ENCODE measurements at regions not wholly inside any gene's neighbourhood (a gene's known extent, or its start where the extent isn't known, plus 50 kb on each side); places are given as distances from the start of the nearest gene placed in this dataset.
A peak's percentile ranks its signal among the peaks of the same experiment; 100 is the strongest.
"Not testable (repeated sequence)": the region's sequence is repeated elsewhere in the genome, so short reads cannot be mapped to it uniquely, and the experiment has no call there.

DNA sequence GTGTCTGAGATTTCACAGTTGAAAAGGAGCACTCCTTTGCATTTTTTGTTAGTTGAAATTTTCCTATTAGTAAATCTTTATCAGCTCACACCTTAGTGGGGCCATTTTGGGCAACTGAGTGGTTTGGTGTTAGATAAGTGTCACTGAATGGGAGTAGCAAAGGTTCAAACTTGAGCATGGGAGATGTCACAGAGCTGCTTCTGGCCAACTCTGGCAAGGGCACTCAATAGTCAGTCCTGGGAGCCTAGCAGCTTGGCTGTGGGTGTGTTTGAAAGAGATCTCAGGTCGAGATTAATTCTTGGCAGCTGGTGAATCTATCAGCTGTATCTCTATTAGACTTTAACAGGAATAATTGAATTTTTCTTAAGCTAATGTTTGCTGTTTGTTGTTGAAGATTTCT lies 579.3 kb downstream of the EDEM1 start:
- no peak for DNase-seq

GRCh38 chr3:5767304-5767703 lies 579.8 kb downstream of the EDEM1 start:
- no peak for DNase-seq

DNA sequence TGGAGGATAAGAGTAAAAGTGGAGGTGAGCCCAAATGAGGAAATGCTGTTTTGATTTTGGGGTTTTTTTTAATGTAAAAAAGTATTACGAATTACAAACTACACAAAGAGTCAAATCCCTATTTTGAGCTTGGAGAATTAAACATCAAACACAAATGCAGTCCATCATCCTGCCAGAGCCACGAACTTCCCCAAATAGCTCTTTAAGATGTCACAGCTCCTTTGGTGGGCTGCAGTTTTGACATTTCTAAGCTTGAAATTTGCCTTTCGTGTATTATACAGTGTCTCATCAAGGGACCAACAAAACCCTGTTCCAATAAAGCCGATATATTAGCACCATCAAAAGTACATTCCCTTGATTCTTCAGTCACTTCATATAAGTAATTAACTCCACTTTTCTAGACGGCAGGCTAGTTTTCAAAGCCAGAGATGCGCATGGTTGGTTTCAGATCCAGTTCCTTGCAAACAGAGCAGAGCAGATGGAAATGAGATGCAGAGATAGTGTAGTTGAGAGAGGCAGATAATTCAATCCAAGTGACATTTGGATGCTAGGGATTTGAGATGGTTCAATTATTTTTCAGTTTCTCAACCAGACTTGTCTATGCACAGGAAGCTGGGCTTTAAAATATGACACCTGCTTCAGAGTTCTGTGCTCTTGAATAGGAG lies 580.9 kb downstream of the EDEM1 start:
- no peak for DNase-seq

DNA sequence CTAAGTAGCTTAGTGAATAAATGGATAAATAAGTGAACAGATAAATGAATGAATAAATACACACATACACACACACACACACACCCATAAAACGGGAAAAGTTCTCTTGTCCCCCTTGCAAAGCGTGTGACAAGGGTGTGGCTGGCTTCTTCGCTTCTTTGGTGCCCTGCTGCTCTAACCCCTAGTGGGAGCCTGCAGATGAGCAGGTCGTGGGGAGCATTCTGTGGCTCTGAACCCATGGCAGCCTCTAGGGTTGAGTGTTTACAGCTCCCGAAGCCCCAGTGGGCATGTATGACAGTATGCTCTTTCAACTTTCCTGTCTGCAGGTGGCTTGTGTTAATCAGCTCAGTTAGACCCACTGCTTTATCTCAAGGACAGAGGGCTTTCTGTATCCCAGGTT lies 582.3 kb downstream of the EDEM1 start:
- no peak for DNase-seq

DNA sequence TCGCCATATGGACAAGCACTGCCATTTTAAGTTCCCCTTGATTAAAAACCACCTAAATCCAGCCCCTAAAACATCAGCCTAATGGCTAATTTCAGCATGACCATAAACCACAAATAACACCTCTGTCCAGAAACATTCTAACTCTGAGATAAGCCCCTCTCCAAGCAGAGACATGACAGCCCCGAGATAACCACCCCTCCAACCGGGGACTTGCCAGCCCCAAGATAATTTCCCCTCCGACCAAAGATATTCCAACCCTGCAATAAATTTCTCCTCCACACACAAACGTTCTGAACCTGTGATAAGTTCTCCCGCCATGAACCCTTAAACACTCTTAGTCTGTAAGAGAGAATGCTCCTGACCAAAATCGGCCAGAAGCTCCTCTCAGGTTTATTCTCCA lies 586.8 kb downstream of the EDEM1 start:
- no peak for DNase-seq

DNA sequence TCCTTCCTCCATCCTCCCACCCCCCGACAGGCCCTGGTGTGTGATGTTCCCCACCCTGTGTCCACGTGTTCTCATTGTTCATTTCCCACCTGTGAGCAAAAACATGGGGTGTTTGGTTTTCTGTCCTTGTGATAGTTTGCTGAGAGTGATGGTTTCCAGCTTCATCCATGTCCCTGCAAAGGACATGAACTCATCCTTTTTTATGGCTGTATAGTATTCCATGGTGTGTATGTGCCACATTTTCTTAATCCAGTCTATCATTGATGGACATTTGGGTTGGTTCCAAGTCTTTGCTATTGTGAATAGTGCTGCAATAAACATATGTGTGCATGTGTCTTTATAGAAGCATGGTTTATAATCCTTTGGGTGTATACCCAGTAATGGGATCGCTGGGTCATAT lies 587.6 kb downstream of the EDEM1 start:
- DNase-seq = not testable (repeated sequence)

DNA sequence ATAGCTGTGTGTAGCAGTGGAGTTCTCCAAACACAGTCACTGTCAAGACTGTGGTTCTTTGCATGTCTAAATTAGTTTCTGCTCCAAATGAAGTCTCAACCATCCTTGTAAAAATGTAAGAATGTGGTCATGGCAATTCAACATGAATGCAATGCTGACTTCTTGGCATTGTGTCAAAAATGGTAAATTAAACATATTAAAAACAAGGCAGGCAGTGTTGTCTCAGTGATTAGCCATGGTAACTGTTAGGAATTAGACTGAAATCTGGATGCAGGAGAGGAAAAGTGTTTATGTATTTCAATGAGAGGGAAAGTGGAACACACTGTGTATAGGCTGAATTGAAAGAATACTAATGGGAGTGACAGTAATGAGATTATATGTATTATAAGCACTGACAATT lies 597.2 kb downstream of the EDEM1 start:
- no peak for DNase-seq

DNA sequence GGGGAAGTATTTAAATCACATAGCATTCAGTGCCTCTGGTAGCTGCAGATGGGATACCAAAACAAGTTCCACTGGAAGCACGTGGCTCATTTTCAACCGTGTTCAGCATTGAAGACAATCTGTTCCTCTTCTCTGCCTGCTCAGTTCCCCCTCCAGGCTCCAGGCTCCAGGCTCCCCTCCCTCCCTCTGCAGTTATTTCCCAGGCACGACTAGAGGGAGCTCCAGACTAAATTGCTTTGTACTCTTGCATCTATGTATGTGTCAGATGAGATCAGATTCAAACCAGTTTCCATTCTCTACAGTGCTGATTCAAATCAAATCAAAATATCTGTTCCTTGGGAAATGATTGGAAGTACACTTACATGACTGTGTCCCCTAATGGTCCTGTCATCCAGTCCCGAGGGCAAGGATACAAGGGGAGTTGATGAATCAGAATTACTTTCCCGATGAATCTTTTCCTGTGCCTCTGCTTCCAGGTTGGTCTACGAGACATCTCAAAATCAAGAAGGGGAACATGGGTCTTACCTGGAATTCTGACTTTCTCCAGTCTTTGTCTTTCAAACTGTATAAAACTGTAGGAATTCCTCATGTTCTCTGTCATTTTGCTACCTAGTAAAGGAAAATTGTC lies 600.5 kb downstream of the EDEM1 start:
- DNase-seq = peak; percentile 54

DNA sequence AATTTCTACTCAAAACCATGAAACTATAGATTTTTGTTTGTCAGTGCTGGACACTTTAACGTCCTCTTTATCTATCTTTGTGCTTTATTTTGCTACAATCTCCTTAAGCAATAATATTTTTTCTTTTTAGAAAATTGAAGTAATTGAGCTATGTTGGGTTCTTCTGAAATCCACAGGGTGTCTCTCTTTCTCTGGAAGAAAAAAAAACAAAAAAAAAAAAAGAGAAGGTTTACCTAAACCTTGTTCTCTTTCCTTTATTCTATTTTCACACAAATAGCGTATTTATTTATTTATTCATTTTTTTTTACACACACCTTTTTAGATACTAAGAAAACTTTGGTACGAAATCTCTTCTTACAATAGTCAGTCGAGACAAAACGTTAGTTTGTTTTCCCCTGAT lies 601.0 kb downstream of the EDEM1 start:
- no peak for DNase-seq

- DNase-seq = no peak
Measured at GRCh38 chr3:5791558-5791957, 604.1 kb downstream of the EDEM1 start.

- DNase-seq = no peak
Measured at GRCh38 chr3:5796541-5796940, 609.0 kb downstream of the EDEM1 start.

- DNase-seq = no peak
Measured at GRCh38 chr3:5798809-5799208, 611.3 kb downstream of the EDEM1 start.

- DNase-seq = no peak
Measured at GRCh38 chr3:5799398-5799797, 611.9 kb downstream of the EDEM1 start.

DNA sequence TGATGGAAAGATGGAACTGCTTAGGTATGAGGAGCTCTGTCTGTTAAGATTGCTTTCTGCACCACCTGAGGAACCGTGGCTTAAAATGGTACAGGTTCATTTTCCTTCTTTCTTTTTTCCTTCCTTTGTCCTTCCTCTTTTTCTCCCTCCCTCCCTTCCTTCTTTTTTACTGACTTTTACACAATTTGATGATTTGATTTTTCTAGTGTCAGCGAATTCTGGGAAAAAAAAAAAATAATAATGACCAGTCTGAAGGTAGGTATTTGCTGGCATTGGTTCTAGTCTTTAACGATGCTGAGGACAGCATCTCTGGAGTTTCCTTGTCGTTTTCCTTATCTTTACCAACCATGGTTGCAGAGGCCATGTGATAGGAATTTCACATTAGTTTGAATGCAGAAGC lies 613.5 kb downstream of the EDEM1 start:
- DNase-seq = no peak

DNA sequence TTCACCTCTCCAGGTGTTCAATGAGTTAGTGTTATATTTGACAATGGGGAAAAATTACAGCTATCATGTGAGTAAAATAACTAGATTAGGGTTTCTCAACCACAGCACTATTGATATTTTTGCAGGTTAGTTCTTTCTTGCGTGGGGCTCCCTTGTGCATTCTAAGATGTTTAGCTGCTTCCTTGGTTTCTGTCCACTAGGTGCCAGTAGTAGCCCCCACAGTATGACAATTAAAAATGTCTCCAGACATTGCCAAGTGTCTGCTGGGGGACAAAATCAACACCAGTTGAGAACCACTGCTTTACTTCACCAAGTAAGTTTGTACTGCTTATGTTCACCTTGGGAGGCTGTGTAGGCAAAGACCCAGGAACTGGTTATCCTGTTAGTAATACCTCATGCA lies 618.7 kb downstream of the EDEM1 start:
- DNase-seq = no peak

- DNase-seq = no peak
Measured at GRCh38 chr3:5809586-5810246, 622.2 kb downstream of the EDEM1 start.

GRCh38 chr3:5811016-5811415 lies 623.5 kb downstream of the EDEM1 start:
- DNase-seq = no peak

DNA sequence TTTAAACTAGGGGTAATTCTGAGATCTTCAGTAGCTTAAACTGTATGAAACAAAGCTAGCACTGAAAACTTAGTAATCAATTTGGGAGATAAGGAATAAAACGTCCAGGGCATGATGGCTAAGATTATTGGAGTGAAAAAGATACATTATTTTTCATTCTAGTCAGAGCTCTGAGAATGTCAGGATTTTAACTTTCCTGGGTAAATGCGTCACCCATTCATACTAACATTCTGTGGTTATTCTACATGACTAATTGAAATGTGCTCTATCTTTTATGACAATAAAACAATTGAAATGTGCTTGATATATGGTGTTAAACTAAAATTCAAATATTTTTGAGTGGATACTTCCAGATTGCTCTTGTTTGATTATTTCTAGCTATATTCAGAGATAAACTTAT lies 626.0 kb downstream of the EDEM1 start:
- DNase-seq = no peak

DNA sequence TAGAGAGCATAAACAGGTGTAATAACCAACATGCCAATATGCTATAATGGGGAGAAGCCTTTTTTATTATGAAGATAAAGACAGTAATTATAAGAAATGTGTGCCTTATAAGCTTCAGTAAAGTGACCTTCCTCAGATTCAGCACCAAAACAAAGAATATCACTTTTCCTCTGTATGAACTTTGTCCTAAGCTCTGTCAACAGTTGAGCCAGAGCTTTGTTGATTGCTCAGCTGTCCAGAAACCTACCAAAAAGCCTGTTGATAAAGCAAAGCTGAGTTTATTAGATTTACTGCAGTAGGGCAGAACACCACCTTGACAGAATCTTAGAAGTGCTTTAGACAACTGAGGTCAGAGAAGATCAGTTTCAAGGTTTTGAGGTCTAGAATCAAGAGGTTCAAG lies 635.3 kb downstream of the EDEM1 start:
- no peak for DNase-seq

DNA sequence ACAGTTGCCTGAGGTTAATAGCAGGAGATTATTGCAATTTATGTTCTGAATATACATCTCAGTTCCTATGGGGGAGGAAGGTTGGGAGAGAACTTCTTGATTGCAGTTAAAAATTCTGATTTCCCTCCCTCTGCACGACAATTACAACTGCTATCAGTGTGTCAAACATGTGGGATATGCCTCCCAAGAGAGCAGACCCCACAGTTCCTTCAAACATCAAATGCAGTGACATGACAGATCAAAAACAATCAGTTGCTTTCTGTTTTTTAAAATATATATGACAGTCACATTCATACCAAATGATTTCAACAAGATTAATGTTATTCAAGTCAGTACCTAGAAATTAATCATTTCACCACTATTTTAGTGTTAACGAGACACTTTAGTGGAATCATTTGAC lies 639.0 kb downstream of the EDEM1 start:
- DNase-seq = no peak

DNA sequence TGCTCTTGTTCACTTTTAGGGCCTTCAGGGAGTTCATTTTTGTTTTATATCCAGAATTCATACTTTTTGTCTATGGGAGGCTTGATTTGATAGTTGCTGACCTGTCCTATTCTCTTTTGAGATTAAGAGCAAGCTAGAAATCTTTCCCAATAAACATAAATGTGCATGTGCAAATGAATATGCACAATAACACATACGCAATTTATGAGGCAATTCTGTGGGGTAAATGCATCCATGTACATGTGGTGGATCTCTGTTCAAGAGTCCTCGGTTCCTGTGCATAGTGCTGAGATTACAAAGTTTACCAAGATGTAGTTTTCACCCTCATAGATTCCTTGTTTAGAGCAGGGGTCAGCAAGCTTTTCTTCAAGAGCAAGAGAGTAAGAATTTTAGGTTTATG lies 640.7 kb downstream of the EDEM1 start:
- no peak for DNase-seq

DNA sequence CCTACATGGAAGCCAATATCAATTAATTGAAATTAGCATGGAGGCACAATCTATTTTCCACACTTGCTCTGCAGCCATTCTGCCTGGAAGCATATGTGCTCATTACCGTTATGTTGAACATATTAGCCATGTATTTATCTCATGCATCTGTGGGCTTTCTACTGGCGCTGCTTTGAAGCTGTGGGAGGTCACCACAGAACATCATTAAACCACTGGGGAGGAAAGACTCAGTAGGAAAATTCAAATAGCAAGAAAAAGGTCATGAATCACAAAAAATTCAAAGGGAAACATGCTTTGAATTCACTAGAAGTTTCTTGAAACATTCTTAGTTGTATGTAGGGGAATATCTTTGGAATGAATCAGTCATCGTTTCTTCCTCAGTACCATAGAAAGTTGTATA lies 652.5 kb downstream of the EDEM1 start:
- DNase-seq = no peak

- DNase-seq = no peak
Measured at GRCh38 chr3:5841599-5841998, 654.1 kb downstream of the EDEM1 start.

GRCh38 chr3:5846261-5846660 lies 658.8 kb downstream of the EDEM1 start:
- DNase-seq = no peak

GRCh38 chr3:5861151-5861550 lies 673.6 kb downstream of the EDEM1 start:
- DNase-seq = no peak
